Gastrocnemius medialis (tissue), 4 donors: ENCODE measurements at regions not wholly inside any gene's neighbourhood (a gene's known extent, or its start where the extent isn't known, plus 50 kb on each side); places are given as distances from the start of the nearest gene placed in this dataset.

Source experiments
- ATAC-seq, 2 donors: fragments of 150-250 bp; one replicate each; pipeline ENCODE4 v1.9.1; 2016
- DNase-seq, 2 donors: peaks; one replicate each; pipeline ENCODE4 v3.0.0-alpha.2; 2019
- H3K27ac ChIP-seq, 4 donors: fragments of 200-600 bp; sonication (generic); 1 replicate in 1 of 4; 2 replicates in 3 of 4; pipeline ENCODE4 v1.5.1; 2016 to 2018; ENCODE audit warnings: mild to moderate bottlenecking in 2 of 4, moderate library complexity in 1 of 4
- H3K27me3 ChIP-seq, 3 donors: fragments of 200-600 bp; sonication (generic) in 2 of 3; 1 replicate in 1 of 3; 2 replicates in 2 of 3; pipeline versions ENCODE4 v1.5.1 to v1.6.0; 2016 to 2019; ENCODE audit warnings: mild to moderate bottlenecking in 1 of 3, moderate library complexity in 1 of 3
- H3K36me3 ChIP-seq, 2 donors: fragments of 200-600 bp; sonication (generic) in 1 of 2; one replicate each; pipeline ENCODE4 v1.5.1; 2017 to 2018
- H3K4me1 ChIP-seq, 2 donors: fragments of 200-600 bp; sonication (generic) in 1 of 2; one replicate each; pipeline ENCODE4 v1.5.1; 2016 to 2017; ENCODE audit warnings: mild to moderate bottlenecking in 2 of 2
- H3K4me3 ChIP-seq, 4 donors: fragments of 200-600 bp; sonication (generic) in 3 of 4; 1 replicate in 1 of 4; 2 replicates in 3 of 4; pipeline ENCODE4 v1.5.1; 2016 to 2019; ENCODE audit warnings: mild to moderate bottlenecking in 2 of 4
- H3K9me3 ChIP-seq, 3 donors: fragments of 200-600 bp; sonication (generic) in 2 of 3; 1 replicate in 1 of 3; 2 replicates in 2 of 3; pipeline ENCODE4 v1.5.1; 2016 to 2019
- POLR2A ChIP-seq, 2 donors: fragments of 450-650 bp; IDR thresholded peaks; one replicate each; pipeline ENCODE4 v1.6.1; 2017; ENCODE audit warnings: antibody characterized with exemption in 2 of 2, mild to moderate bottlenecking in 2 of 2, moderate library complexity in 2 of 2
- in situ Hi-C, 4 donors: fragments of 200-750 bp; cut with MboI; loops; one replicate each; pipeline versions ENCODE4 v1.15.0 to v1.8.0; 2017; ENCODE audit warnings: low sequenced_read_pairs in 4 of 4
- intact Hi-C: fragments of 100-400 bp; cut with DNase I; formaldehyde crosslinking; loops from one replicate; pipeline ENCODE4 v1.15.1; 2023; ENCODE audit warnings: low total_unique reads
- TF ChIP-seq, protein P1 (sequence below), 5 experiments: fragments of 450-650 bp in 3 of 5; fragments of 200-600 bp in 2 of 5; sonication (generic) in 2 of 5; IDR thresholded peaks in 4 of 5; conservative IDR thresholded peaks in 1 of 5; 1 replicate in 4 of 5; 2 replicates in 1 of 5; pipeline ENCODE4 v1.5.1; 2016 to 2019; ENCODE audit warnings: antibody characterized with exemption in 5 of 5, mild to moderate bottlenecking in 3 of 5, moderate library complexity in 3 of 5

DNA sequence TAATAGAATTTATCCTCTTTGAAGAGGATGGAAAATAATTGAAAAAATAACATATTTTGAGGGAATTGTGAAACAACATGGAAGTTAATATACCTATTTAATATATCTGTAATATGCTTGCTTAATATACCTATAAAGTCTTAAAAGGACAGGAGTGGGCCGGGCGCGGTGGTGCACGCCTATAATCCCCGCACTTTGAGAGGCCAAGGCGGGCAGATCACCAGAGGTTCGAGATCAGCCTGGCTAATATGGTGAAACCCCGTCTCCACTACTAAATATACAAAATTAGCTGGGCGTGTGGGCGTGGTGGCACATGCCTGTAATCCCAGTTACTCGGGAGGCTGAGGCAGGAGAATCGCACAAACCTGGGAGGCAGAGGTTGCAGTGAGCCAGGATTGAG is 254.9 kb downstream of the TMX3 start:
- in situ Hi-C loops: no loop called here
- no peak for TF ChIP-seq POLR2A (IDR thresholded peaks at IDR 0.05)
- TF ChIP-seq, protein P1, sequence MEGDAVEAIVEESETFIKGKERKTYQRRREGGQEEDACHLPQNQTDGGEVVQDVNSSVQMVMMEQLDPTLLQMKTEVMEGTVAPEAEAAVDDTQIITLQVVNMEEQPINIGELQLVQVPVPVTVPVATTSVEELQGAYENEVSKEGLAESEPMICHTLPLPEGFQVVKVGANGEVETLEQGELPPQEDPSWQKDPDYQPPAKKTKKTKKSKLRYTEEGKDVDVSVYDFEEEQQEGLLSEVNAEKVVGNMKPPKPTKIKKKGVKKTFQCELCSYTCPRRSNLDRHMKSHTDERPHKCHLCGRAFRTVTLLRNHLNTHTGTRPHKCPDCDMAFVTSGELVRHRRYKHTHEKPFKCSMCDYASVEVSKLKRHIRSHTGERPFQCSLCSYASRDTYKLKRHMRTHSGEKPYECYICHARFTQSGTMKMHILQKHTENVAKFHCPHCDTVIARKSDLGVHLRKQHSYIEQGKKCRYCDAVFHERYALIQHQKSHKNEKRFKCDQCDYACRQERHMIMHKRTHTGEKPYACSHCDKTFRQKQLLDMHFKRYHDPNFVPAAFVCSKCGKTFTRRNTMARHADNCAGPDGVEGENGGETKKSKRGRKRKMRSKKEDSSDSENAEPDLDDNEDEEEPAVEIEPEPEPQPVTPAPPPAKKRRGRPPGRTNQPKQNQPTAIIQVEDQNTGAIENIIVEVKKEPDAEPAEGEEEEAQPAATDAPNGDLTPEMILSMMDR (IDR thresholded peaks at IDR 0.05 in 4 of 5, conservative IDR thresholded peaks at IDR 0.05 in 1 of 5): no peak
- no peak for ATAC-seq

DNA sequence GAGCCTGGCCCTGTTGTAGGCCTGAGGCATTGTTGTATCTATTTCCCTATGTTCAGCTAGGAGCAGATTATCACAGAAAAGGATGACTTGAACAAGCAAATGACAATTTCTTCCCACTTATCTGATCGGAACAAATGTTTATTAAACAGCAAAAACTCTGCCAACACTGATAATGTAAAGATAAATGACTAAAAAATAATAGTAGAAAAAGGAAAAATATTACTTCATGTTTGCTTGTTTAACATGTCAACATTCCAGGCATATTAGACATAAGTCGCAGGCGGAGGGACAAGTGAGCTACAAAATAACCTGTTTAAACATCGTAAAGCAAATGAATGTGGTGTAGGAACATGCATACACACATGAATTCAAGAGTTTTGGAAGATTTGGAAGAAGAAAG is 257.9 kb downstream of the TMX3 start:
- Histone ChIP-seq H3K4me1 (no peaks in the 10 kb centered on the region), H3K27me3 (no peaks in the 10 kb centered on the region), H3K4me3 (no peak overlapping the region), H3K36me3 (no peaks in the 10 kb centered on the region), H3K9me3 (no peaks in the 10 kb centered on the region), H3K27ac (no peak overlapping the region)
- ATAC-seq (no peak), DNase-seq (no peak)
- intact Hi-C loops (no loop called here), in situ Hi-C loops (no loop called here)
- TF ChIP-seq POLR2A (IDR thresholded peaks at IDR 0.05): no peak
- TF ChIP-seq, protein P1 (IDR thresholded peaks at IDR 0.05 in 4 of 5, conservative IDR thresholded peaks at IDR 0.05 in 1 of 5): no peak

More for the DNA sequence above, 254.9 kb downstream of the TMX3 start:
- DNase-seq: no peak
- Histone ChIP-seq H3K27ac (no peak overlapping the region), H3K4me3 (no peak overlapping the region), H3K27me3 (no peaks in the 10 kb centered on the region), H3K36me3 (no peaks in the 10 kb centered on the region), H3K9me3 (no peaks in the 10 kb centered on the region), H3K4me1 (no peaks in the 10 kb centered on the region)
- intact Hi-C loops: no loop called here

DNA sequence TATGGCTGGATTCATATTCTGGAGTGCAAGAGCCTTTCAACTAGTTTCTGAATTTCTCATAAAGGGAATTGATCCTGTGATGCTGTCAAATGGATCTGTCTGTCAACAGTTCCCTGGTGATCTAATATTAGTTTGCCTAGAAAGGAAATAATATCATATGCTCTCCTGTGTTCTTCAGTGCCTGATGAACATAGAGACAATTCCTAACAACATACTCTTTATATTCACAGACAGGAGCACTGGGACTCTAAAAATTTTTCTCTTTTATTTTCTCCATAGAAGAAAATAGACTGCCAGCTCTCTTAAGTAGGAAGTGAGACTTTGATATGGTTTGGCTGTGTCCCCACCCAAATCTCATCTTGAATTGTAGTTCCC is 259.7 kb downstream of the TMX3 start:
- Histone ChIP-seq H3K36me3 (no peaks in the 10 kb centered on the region), H3K9me3 (no peaks in the 10 kb centered on the region), H3K4me1 (no peaks in the 10 kb centered on the region), H3K4me3 (no peak overlapping the region), H3K27ac (no peak overlapping the region), H3K27me3 (no peaks in the 10 kb centered on the region)
- DNase-seq (no peak), ATAC-seq (no peak)
- in situ Hi-C loops (no loop called here), intact Hi-C loops (no loop called here)
- TF ChIP-seq, protein P1 (IDR thresholded peaks at IDR 0.05 in 4 of 5, conservative IDR thresholded peaks at IDR 0.05 in 1 of 5): no peak
- no peak for TF ChIP-seq POLR2A (IDR thresholded peaks at IDR 0.05)

DNA sequence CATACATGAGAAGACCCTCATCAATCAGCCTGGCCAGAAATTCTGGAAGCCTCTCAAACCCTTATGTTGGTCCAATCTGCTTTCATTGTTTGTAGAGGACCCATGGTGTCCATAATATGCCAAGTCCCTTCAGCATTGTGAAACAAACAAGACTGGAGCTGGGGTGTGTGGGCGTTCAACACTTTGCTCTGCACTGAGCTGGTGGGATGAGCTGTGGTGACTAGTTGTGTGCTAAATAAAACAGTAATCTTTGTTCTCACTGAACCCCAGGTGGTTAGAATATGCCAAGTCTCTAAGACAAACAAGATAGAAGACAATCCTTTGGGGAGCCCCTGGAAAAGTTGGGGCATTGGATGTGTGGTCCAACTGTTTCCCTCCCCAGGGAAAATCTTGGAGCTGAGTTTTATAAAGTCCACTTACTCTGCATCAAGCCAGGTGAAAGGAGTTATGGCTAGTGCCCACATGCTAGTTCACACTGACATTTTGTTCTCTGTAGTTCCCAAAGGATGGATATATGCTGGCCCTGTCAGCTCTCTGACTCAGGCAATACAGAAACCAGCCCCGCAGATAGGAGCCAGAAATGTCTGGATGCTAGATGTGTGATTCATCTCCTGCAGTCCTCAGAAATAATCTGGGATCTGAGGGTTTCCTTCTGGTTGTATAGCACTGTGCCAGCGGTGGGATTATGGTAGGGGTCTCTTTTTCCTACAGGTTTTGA is 260.2 kb downstream of the TMX3 start:
- DNase-seq (no peak), ATAC-seq (no peak)
- intact Hi-C loops: no loop called here
- TF ChIP-seq, protein P1 (IDR thresholded peaks at IDR 0.05 in 4 of 5, conservative IDR thresholded peaks at IDR 0.05 in 1 of 5): no peak
- TF ChIP-seq POLR2A (IDR thresholded peaks at IDR 0.05): no peak
- Histone ChIP-seq H3K4me3 (no peak overlapping the region), H3K4me1 (no peaks in the 10 kb centered on the region), H3K27me3 (no peaks in the 10 kb centered on the region), H3K27ac (no peak overlapping the region), H3K9me3 (no peaks in the 10 kb centered on the region), H3K36me3 (no peaks in the 10 kb centered on the region)
- in situ Hi-C loops: no loop called here

DNA sequence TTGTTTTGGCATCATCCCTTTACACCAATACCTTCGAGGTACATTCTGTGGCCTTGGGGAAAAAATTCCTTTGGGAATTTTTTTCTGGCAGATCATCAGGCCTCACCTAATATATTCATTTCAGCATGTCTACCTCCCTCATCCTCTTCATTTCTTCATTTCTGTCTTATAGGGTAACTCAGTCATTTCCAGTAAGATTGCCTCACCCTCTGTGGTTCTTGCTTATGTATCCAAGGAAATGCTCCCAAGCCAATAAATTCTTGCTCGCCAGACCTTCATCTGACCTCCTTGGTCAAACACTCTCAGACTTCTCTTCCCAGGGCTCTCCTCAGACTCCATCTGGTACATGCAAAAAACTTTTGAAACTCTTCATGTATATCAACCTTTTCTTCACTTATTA is 265.6 kb downstream of the TMX3 start:
- no peak for ATAC-seq
- Histone ChIP-seq H3K9me3 (no peaks in the 10 kb centered on the region), H3K36me3 (no peaks in the 10 kb centered on the region), H3K27me3 (no peaks in the 10 kb centered on the region), H3K27ac (no peak overlapping the region), H3K4me1 (no peaks in the 10 kb centered on the region), H3K4me3 (no peak overlapping the region)
- TF ChIP-seq POLR2A (IDR thresholded peaks at IDR 0.05): no peak
- TF ChIP-seq, protein P1 (IDR thresholded peaks at IDR 0.05 in 4 of 5, conservative IDR thresholded peaks at IDR 0.05 in 1 of 5): no peak
- intact Hi-C loops (no loop called here), in situ Hi-C loops (no loop called here)
- no peak for DNase-seq
